B cell (primary cell): ENCODE measurements at regions not wholly inside any gene's neighbourhood (a gene's known extent, or its start where the extent isn't known, plus 50 kb on each side); places are given as distances from the start of the nearest gene placed in this dataset.

Source experiments
- EZH2 ChIP-seq: IDR thresholded peaks from 2 replicates; pipeline ENCODE4 v1.6.1; 2012; ENCODE audit warnings: borderline replicate concordance, low read depth, mild to moderate bottlenecking, moderate library complexity, low read length; ENCODE audit not compliant: insufficient read depth, poor library complexity, severe bottlenecking
- TF ChIP-seq, protein P1 (sequence below): fragments of 200-600 bp; IDR thresholded peaks from one replicate; pipeline ENCODE4 v1.8.0; 2022; ENCODE audit warnings: antibody characterized with exemption, mild to moderate bottlenecking

DNA sequence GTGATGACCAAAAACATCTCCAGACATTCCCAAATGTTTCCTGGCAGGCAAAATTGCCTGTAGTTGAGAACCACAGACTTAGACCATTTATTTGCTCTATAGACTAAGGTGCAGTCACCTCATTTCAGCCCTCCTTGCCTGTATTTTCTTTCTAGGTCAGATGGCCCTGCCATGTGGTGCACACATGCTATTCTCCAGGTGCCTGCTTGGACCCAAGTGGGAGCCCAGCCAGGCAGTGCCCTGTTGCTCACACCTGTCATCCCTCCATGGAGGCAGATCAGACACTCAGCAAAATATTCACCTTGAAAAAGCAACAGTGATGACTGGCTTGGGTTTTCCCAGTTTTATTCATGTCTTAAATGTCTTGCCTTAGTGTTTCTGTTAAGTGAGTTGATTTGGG lies 311.4 kb downstream of the TFAP2C start:
- TF ChIP-seq, protein P1, sequence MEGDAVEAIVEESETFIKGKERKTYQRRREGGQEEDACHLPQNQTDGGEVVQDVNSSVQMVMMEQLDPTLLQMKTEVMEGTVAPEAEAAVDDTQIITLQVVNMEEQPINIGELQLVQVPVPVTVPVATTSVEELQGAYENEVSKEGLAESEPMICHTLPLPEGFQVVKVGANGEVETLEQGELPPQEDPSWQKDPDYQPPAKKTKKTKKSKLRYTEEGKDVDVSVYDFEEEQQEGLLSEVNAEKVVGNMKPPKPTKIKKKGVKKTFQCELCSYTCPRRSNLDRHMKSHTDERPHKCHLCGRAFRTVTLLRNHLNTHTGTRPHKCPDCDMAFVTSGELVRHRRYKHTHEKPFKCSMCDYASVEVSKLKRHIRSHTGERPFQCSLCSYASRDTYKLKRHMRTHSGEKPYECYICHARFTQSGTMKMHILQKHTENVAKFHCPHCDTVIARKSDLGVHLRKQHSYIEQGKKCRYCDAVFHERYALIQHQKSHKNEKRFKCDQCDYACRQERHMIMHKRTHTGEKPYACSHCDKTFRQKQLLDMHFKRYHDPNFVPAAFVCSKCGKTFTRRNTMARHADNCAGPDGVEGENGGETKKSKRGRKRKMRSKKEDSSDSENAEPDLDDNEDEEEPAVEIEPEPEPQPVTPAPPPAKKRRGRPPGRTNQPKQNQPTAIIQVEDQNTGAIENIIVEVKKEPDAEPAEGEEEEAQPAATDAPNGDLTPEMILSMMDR, result no peak
- TF ChIP-seq EZH2, result no peak
